ENCODE measurements at regions not wholly inside any gene's neighbourhood (a gene's known extent, or its start where the extent isn't known, plus 50 kb on each side); places are given as distances from the start of the nearest gene placed in this dataset.

DNA sequence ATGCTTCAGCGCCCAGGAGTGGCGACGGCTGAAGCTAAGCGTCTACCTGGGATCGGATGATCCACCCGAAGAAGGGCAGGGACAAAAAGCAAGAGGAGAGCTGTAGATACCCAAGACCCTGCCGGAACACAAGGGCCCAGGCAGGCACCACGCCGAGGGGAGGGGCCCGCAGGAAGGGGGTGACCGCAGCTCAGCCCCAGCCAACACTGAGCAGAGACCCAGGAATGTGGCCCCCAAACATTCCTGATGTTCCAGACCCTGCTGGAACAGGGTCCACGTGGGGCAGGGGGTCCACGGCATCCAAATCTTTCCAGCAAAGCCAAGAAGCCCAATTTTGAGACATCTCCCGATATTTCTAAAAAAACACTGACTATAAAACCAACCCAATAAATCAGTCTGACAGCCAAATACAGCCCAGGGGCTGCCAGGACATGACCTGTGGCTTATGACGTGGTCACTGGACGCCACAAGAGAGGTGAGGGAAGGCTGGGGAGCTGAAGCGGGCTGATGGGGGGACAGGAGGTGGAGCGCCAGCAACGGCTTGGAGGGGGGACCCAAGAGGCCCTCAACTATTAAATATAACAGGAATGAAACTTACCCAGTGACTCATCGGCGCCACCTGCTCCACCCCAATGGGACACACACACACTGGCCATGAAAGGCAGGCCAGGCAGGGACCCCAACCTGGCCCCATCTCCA is 58.9 kb downstream of the NCOR2 start:
- no peak overlapping the region for H3K4me3 ChIP-seq (ENCODE audit: low read length)
- no peak for TF ChIP-seq ZNF274 (IDR thresholded peaks at IDR 0.05; ENCODE audit: low read depth, low read length)

GRCh38 chr12:124507188-124508109 is 60.0 kb downstream of the NCOR2 start:
- H3K4me3 ChIP-seq (ENCODE audit: low read length) = no peak overlapping the region
- no peak for TF ChIP-seq ZNF274 (IDR thresholded peaks at IDR 0.05; ENCODE audit: low read depth, low read length)

DNA sequence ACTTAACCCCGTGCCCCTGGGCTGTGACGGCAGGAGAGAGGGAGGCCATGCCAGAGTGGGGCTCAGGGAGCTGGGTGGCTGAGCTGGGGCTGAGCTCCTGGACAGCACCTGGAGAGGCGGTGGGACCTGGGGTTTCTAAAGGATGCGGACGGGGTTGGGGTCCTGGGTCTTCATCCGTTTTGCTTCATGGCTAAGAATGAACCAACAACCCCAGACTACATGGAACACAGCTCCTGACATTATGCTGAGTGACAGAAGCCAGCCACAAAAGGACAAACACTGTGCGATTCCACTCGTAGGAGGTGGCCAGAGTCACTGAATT is 60.6 kb downstream of the NCOR2 start:
- no peak overlapping the region; the same call in 1 of the 2 replicates for H3K4me3 ChIP-seq (ENCODE audit: low read length)
- TF ChIP-seq ZNF274 (IDR thresholded peaks at IDR 0.05; ENCODE audit: low read depth, low read length) = no peak

GRCh38 chr12:124506145-124506831 is 61.1 kb downstream of the NCOR2 start:
- no peak overlapping the region; the same call in 1 of the 2 replicates for H3K4me3 ChIP-seq (ENCODE audit: low read length)
- TF ChIP-seq ZNF274 (IDR thresholded peaks at IDR 0.05; ENCODE audit: low read depth, low read length) = no peak

GRCh38 chr12:124505001-124505818 is 62.2 kb downstream of the NCOR2 start:
- TF ChIP-seq ZNF274 (IDR thresholded peaks at IDR 0.05; ENCODE audit: low read depth, low read length) = no peak
- H3K4me3 ChIP-seq (ENCODE audit: low read length) = no peak overlapping the region

DNA sequence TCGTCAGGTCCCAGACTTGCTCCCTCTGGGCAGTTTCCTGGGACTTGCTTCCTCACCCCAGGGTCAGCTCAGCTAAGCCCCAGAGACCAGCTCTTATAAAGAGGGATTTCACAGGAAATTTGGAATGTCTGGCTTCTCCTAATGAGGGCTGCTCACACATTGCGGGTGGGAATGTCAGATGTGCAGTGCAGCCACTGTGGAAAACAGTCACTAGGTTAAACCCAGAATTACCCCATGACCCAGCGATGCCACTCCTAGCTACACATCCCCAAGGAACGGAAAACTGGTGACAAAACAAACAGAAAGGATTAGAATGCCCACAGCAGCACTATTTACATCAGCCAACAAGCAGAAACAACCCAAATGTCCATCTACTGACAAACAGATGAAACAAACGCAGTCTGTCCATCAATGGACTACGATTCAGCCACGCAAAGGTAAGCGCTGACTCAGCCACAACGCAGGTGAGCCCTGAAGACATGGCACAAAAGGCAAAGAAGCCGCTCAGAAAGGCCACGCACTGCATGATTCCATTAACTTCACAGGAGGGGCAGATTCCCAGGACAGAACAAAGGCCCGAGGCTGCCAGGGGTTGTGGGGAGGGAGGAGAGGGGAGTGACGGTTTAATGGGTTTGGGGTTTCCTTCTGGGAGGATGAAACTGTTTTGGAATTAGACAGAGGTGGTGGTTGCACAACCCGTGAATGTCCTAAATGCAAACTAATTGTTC is 63.0 kb downstream of the NCOR2 start:
- TF ChIP-seq ZNF274 (IDR thresholded peaks at IDR 0.05; ENCODE audit: low read depth, low read length) = no peak

GRCh38 chr12:124503305-124503704 is 64.1 kb downstream of the NCOR2 start:
- no peak for TF ChIP-seq ZNF274 (IDR thresholded peaks at IDR 0.05; ENCODE audit: low read depth, low read length)
- no peak overlapping the region for H3K4me3 ChIP-seq (ENCODE audit: low read length)

More for the DNA sequence above, 63.0 kb downstream of the NCOR2 start:
- H3K4me3 ChIP-seq (ENCODE audit: low read length) = no peak overlapping the region

GRCh38 chr12:124502379-124502778 is 65.0 kb downstream of the NCOR2 start:
- no peak for TF ChIP-seq ZNF274 (IDR thresholded peaks at IDR 0.05; ENCODE audit: low read depth, low read length)
- no peak overlapping the region for H3K4me3 ChIP-seq (ENCODE audit: low read length)

DNA sequence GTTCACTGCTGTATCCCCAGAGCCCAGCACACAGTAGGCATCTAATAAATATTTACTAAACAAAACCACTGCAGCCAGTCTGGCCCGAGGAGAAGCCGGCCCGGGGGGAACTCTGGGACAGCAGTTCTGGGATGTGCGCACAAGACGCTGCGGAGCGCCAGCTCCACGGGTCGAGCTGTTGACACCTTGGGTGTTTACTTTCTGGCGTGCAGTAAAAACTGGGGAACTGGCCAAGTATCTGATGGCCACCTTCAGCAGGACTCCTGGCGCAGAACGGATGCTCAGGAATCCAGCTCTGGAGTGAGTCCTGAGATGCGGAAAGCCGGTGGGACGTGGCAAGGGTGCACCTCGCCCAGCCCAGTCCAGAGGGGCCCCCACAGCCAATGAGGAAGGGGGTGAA is 65.6 kb downstream of the NCOR2 start:
- no peak for TF ChIP-seq ZNF274 (IDR thresholded peaks at IDR 0.05; ENCODE audit: low read depth, low read length)
- no peak overlapping the region for H3K4me3 ChIP-seq (ENCODE audit: low read length)

- H3K4me3 ChIP-seq (ENCODE audit: low read length) = no peak overlapping the region
- no peak for TF ChIP-seq ZNF274 (IDR thresholded peaks at IDR 0.05; ENCODE audit: low read depth, low read length)
These were observed 66.3 kb downstream of the NCOR2 start for GRCh38 chr12:124501112-124501561.

DNA sequence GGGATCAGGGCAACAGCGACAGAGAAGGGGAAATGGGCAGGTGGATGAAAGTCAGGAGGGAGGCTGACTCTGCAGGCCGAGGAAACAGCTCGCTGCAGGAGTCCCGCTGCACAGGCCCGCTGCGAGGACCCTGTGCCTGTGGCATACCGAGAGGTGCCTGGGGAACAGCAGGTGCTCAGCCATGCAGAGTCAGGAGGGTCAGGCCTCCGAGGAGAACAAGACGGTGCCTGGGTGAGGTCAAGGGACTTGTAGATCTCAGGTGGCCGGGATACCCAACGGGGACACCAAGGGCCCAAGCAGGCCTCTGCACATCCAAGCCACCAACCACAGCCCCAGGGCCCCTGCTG is 67.5 kb downstream of the NCOR2 start:
- no peak for TF ChIP-seq ZNF274 (IDR thresholded peaks at IDR 0.05; ENCODE audit: low read depth, low read length)
- no peak overlapping the region for H3K4me3 ChIP-seq (ENCODE audit: low read length)

GRCh38 chr12:124499190-124499753 is 68.1 kb downstream of the NCOR2 start:
- TF ChIP-seq ZNF274 (IDR thresholded peaks at IDR 0.05; ENCODE audit: low read depth, low read length) = no peak
- H3K4me3 ChIP-seq (ENCODE audit: low read length) = no peak overlapping the region

All from GM08714 (cell line).